ENCODE measurements at regions not wholly inside any gene's neighbourhood (a gene's known extent, or its start where the extent isn't known, plus 50 kb on each side); places are given as distances from the start of the nearest gene placed in this dataset.
A peak's percentile ranks its signal among the peaks of the same experiment; 100 is the strongest.

DNA sequence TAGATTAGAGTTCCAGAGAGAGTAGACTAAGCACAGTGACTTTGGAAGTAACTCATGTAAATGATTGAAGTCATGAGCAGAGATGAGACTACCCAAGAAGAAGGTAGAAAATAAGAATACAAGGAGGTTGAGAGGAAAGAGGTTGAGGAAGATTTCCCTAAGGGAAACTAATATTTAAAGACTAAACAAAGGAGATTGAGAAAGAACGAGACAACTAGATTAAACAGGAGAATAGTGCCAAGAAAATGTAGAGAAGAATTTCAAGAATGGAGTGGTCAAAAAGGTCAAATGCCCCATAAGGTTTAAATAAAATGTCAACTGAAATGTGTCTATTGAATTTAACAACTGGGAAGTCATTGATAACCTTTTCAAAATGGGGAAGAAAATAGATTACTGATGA is 59.0 kb downstream of the RPS29 start:
- ATAC-seq (no peak), DNase-seq (ENCODE audit: low spot score in 2 of 2) (no peak)
- Mint-ChIP-seq H3K27ac (no peak overlapping the region), H3K36me3 (no peaks in the 10 kb centered on the region), H3K9me3 (no peaks in the 10 kb centered on the region)

DNA sequence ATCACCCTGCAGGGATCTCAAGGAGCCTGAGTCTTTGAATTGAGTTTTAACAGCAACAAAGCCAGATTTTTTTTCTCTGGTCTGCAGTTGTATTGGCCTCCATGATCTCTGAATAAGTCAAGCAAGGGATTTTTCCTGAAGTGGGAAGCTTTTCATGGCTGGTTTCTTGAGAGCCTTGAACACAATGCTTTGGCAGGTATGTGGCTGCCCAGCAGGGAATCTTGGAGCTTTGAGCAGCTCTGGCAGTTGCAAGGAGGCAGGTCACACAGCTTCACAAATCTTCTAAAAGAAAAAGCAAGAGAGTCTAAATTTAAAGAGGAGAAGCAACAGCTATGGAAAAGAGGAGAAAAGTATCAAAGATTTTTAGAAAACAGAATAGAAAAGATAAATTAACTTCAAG is 60.1 kb downstream of the RPS29 start:
- Mint-ChIP-seq H3K36me3 (no peaks in the 10 kb centered on the region), H3K9me3 (no peaks in the 10 kb centered on the region), H3K27ac (peak overlapping the region in 1 of 2 donors; percentile 25)
- ATAC-seq (no peak), DNase-seq (ENCODE audit: low spot score in 2 of 2) (no peak)

GRCh38 chr14:49516286-49516685 is 69.9 kb downstream of the RPS29 start:
- ATAC-seq (no peak), DNase-seq (ENCODE audit: low spot score in 2 of 2) (no peak)
- H3K36me3 Mint-ChIP-seq: no peaks in the 10 kb centered on the region
- H3K27ac Mint-ChIP-seq: no peak overlapping the region
- no peaks in the 10 kb centered on the region for H3K9me3 Mint-ChIP-seq

DNA sequence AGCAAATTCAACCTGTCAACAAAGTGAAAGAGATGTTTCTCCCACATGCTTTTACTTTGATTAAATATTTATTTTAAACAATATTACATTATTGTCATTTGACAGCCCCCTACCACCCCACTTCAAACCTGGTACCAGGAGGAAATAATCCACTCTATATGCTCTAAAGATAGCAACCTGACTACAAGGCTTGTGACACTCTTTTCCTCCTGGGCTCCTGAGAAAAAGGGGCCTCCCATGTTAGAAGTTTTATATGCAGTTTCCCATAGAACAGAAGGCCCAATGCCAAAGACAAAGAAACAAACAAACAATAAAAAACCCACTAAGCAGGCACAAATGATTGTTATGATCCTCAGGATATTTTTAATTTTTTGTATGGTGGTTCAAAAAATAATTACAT is 73.6 kb downstream of the RPS29 start:
- no peak for DNase-seq (ENCODE audit: low spot score in 2 of 2)
- no peaks in the 10 kb centered on the region for H3K36me3 Mint-ChIP-seq
- no peak for ATAC-seq
- H3K27ac Mint-ChIP-seq: no peak overlapping the region
- no peaks in the 10 kb centered on the region for H3K9me3 Mint-ChIP-seq

DNA sequence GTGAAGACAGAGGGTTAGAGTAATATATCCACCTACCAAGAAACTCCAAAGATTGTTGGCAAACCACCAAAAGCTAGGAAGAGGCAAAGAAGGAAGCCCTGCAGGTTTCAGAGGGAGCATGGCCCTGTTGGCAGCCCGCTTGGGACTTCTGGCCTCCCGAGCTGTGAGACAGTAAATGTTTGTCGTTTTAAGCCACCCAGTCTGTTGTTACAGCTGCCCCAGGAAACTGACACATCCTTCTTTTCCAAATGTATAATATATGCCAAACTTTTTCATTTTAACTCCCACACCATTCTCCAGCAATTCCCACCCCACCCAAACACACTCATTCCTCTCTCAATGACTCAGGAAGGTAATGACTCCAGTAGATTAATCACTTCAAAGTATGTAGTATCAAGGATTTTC is 74.0 kb downstream of the RPS29 start:
- ATAC-seq: no peak
- H3K36me3 Mint-ChIP-seq: no peaks in the 10 kb centered on the region

DNA sequence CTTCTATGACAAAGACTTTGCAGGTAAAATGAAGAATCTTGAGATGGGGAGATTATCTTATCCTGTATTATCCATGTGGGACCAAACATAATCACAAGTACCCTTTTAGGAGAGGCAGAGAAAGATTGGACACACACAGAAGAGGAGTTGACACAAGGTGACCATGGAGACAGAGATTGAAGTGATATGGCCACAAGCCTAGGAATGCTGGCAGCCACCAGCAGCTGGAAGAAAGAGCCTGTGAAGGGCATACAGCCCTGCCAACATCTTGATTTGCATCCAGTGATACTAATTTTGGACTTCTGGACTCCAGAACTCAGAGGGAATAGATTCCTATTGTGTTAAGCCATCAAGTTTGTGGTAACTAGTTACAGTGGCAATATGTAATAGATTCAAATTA is 78.1 kb downstream of the RPS29 start:
- H3K27ac Mint-ChIP-seq: no peak overlapping the region
- ATAC-seq (no peak), DNase-seq (ENCODE audit: low spot score in 2 of 2) (no peak)
- H3K36me3 Mint-ChIP-seq: no peaks in the 10 kb centered on the region
- no peaks in the 10 kb centered on the region for H3K9me3 Mint-ChIP-seq

More for the DNA sequence above, 74.0 kb downstream of the RPS29 start:
- H3K27ac Mint-ChIP-seq: no peak overlapping the region
- DNase-seq (ENCODE audit: low spot score in 2 of 2): no peak
- no peaks in the 10 kb centered on the region for H3K9me3 Mint-ChIP-seq

DNA sequence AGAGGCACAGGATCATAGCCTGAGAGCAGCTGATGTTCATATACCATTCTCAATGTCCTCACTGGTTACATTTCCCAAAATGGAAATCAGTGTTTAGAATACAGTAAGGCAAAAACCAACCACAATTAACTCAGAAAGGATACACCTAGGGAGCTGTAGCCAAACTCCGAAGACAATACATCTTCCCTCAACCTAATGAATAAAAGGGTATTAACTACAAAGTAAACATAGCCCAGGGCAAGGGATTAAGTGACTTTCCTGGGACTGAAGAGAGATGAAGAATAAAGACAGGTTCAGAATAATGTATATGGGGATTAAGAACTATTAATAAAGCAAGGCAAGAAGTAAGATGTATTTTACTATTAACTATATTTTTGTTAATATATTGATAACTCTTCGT is 79.5 kb downstream of the RPS29 start:
- ATAC-seq (no peak), DNase-seq (ENCODE audit: low spot score in 2 of 2) (no peak)
- no peaks in the 10 kb centered on the region for H3K9me3 Mint-ChIP-seq
- H3K27ac Mint-ChIP-seq: no peak overlapping the region
- H3K36me3 Mint-ChIP-seq: no peaks in the 10 kb centered on the region

DNA sequence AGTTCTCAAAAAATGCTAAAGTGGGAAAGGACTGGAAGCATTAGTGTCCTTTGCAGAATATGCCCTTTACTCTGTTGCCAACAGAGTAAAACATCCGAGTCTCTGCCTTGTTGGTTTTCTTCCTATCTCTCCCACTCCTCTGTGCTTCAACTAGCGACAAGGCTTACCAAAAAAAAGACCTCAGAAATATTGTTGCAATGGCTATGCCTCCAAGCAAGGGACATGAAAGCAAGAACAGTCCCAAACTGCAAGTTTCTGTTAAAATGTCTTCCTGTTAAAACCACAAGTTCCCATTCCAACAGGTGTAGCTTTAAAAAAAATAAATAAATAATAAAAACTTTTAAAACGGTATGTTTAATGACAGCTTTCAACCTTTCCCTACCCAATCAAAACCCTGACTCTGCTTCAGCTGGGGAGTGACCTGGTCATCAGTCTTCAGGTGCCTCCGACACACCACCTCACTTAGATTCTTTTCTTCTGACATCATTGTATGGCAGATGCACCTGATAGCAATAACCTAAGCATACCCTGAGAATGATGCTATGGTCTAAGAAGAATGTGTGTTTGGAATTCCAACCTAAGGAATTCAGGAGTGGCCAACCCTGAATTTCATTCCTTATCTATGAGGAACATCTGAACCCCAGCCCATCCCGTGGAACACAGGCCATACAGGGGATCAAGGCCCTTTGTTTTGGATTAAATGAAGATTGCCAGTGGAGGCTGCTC is 81.0 kb downstream of the RPS29 start:
- ATAC-seq (no peak), DNase-seq (ENCODE audit: low spot score in 2 of 2) (no peak)
- H3K36me3 Mint-ChIP-seq: no peaks in the 10 kb centered on the region
- H3K9me3 Mint-ChIP-seq: no peaks in the 10 kb centered on the region
- H3K27ac Mint-ChIP-seq: no peak overlapping the region

DNA sequence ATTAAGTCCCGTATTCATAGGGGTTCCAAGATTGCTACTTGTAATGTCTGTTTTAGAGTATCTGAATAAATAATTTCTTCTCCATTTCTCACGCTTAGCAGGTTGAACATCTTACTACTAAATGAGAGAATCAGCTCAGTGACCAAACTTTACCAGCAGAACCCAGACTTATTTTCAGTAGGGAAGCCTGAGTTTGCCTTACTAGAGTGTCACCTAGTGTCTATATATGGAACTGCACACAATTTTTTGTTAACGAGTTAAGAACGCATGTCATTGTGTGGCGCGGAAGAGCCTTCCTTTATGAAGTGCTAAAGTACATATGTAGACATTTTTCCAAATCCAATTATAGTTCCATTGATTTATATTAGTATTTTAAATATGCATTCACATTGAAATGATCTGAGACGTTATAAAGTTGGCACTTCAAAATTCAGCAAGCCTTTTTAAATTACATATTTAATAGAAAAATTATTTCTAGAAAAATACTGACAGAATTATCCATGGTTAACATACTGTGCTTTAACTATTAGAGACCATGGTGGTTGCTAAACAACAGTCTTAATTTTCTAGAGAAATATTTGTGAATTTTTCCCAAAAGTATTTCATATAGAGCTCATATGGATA is 88.3 kb downstream of the RPS29 start:
- H3K9me3 Mint-ChIP-seq: no peaks in the 10 kb centered on the region

GRCh38 chr14:49497267-49497666 is 88.9 kb downstream of the RPS29 start:
- Mint-ChIP-seq H3K27ac (no peak overlapping the region), H3K36me3 (no peaks in the 10 kb centered on the region), H3K9me3 (no peaks in the 10 kb centered on the region)
- no peak for ATAC-seq
- no peak for DNase-seq (ENCODE audit: low spot score in 2 of 2)

More for the DNA sequence above, 88.3 kb downstream of the RPS29 start:
- no peak overlapping the region for H3K27ac Mint-ChIP-seq
- H3K36me3 Mint-ChIP-seq: no peaks in the 10 kb centered on the region
- ATAC-seq (peak in 1 of 2 donors; percentile 61), DNase-seq (ENCODE audit: low spot score in 2 of 2) (peak in 1 of 2 donors; percentile 13)

- DNase-seq (ENCODE audit: low spot score in 2 of 2) (no peak), ATAC-seq (no peak)
- H3K9me3 Mint-ChIP-seq: no peaks in the 10 kb centered on the region
- no peaks in the 10 kb centered on the region for H3K36me3 Mint-ChIP-seq
- no peak overlapping the region for H3K27ac Mint-ChIP-seq
Observed at GRCh38 chr14:49494836-49495235, 91.3 kb downstream of the RPS29 start.

GRCh38 chr14:49493557-49493956 is 92.6 kb downstream of the RPS29 start:
- ATAC-seq: no peak
- DNase-seq (ENCODE audit: low spot score in 2 of 2): no peak
- Mint-ChIP-seq H3K9me3 (no peaks in the 10 kb centered on the region), H3K27ac (no peak overlapping the region), H3K36me3 (no peaks in the 10 kb centered on the region)

DNA sequence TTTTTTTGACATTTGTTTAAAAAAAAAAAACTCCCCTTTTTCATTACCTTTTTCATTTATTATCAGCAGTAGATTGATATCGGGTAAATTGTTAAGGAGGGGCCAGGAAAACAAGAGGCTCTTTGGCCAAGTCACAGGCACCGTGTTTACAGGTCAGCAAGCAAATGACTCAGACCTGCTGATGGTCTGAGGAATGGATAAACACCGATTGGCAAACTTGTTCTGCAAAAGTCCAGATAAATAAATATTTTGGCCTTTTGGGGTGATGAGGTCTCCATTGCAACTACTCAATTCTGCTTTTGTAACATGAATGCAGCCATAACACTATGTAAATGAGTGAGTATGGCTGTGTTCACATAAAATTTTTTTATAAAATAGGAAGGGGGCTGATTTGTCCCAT is 94.0 kb downstream of the RPS29 start:
- H3K36me3 Mint-ChIP-seq: no peaks in the 10 kb centered on the region
- DNase-seq (ENCODE audit: low spot score in 2 of 2): no peak
- no peak overlapping the region for H3K27ac Mint-ChIP-seq
- no peak for ATAC-seq
- H3K9me3 Mint-ChIP-seq: no peaks in the 10 kb centered on the region

GRCh38 chr14:49489341-49489740 is 96.8 kb downstream of the RPS29 start:
- ATAC-seq (no peak), DNase-seq (ENCODE audit: low spot score in 2 of 2) (no peak)
- peak overlapping the region in 1 of 2 donors; percentile 22 for H3K27ac Mint-ChIP-seq
- H3K36me3 Mint-ChIP-seq: no peaks in the 10 kb centered on the region
- H3K9me3 Mint-ChIP-seq: no peaks in the 10 kb centered on the region

- no peak overlapping the region for H3K27ac Mint-ChIP-seq
- ATAC-seq (no peak), DNase-seq (ENCODE audit: low spot score in 2 of 2) (no peak)
- no peaks in the 10 kb centered on the region for H3K36me3 Mint-ChIP-seq
- H3K9me3 Mint-ChIP-seq: no peaks in the 10 kb centered on the region
Observed at GRCh38 chr14:49487238-49487637, 98.9 kb downstream of the RPS29 start.

DNA sequence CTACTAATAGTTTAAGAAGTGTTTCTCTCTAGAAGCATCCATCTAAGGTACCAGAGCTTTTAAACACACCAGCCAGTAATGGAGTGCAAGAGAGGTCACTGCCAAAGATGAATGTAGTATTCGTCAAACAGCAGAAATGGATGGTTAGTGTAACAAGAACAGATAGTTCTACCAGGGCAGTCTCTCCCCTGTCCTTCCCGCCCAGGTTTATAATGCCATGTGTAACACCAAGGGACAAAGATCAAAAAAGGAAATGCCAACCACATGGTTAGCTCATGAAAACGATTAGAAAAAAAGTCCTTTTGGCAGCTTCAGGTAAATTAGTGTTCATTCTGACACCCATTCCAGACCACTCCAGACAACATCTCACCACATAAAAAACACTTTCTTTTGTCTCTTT is 100.9 kb downstream of the RPS29 start:
- H3K36me3 Mint-ChIP-seq: peaks cover 0 to 5% of the 10 kb centered on the region in 2 donors
- no peak for DNase-seq (ENCODE audit: low spot score in 2 of 2)
- H3K9me3 Mint-ChIP-seq: peaks cover 8 to 13% of the 10 kb centered on the region in 2 donors
- ATAC-seq: no peak
- no peak overlapping the region for H3K27ac Mint-ChIP-seq

GRCh38 chr14:49484180-49484579 is 102.0 kb downstream of the RPS29 start:
- DNase-seq (ENCODE audit: low spot score in 2 of 2): no peak
- Mint-ChIP-seq H3K36me3 (peaks cover 0 to 5% of the 10 kb centered on the region in 2 donors), H3K27ac (no peak overlapping the region), H3K9me3 (peaks cover 8 to 13% of the 10 kb centered on the region in 2 donors)
- no peak for ATAC-seq

DNA sequence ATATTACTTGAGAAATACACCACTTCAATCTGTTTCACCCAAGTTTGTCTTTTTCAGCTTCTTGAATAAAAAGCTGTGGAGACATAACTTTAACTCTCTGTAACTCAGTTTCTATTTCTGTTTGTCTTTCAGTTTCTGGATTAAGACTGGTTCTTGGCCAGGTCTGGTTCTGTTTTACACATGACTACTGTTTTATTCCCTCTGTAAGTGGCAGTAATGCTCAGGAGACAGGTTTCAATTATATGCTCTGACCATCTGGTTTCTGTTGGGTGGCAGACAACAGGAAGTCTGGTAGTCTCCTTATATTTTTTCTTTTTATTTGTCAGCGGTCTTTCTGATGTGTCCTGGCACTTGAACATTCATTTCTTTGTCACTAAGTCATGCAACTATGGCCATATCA is 102.9 kb downstream of the RPS29 start:
- ATAC-seq (peak; percentile 53 to 58), DNase-seq (ENCODE audit: low spot score in 2 of 2) (no peak)
- peaks cover 0 to 5% of the 10 kb centered on the region in 2 donors for H3K36me3 Mint-ChIP-seq
- H3K27ac Mint-ChIP-seq: no peak overlapping the region
- peaks cover 8 to 13% of the 10 kb centered on the region in 2 donors for H3K9me3 Mint-ChIP-seq
